Ishikawa (cell line): ENCODE measurements at regions not wholly inside any gene's neighbourhood (a gene's known extent, or its start where the extent isn't known, plus 50 kb on each side); places are given as distances from the start of the nearest gene placed in this dataset.
A peak's percentile ranks its signal among the peaks of the same experiment; 100 is the strongest.

Source experiments
- CEBPB ChIP-seq: IDR thresholded peaks from 2 replicates; pipeline ENCODE4 v1.6.1; 2012
- CREB1 ChIP-seq: IDR thresholded peaks from 2 replicates; pipeline ENCODE4 v1.6.1; 2012; ENCODE audit warnings: low read depth
- EGR1 ChIP-seq: IDR thresholded peaks from 2 replicates; pipeline ENCODE4 v1.6.1; 2012
- EP300 ChIP-seq: IDR thresholded peaks from 2 replicates; pipeline ENCODE4 v1.6.1; 2012; ENCODE audit warnings: borderline replicate concordance
- FOXM1 ChIP-seq: IDR thresholded peaks from 2 replicates; pipeline ENCODE4 v1.6.1; 2012; ENCODE audit warnings: low read depth, borderline replicate concordance
- MAX ChIP-seq: IDR thresholded peaks from 2 replicates; pipeline ENCODE4 v1.6.1; 2012
- NFIC ChIP-seq: IDR thresholded peaks from 2 replicates; pipeline ENCODE4 v1.6.1; 2012
- RAD21 ChIP-seq: IDR thresholded peaks from 2 replicates; pipeline ENCODE4 v1.6.1; 2012; ENCODE audit warnings: low read depth
- TAF1 ChIP-seq: IDR thresholded peaks from 2 replicates; pipeline ENCODE4 v1.6.1; 2012; ENCODE audit warnings: low read depth, mild to moderate bottlenecking
- TCF12 ChIP-seq: IDR thresholded peaks from 2 replicates; pipeline ENCODE4 v1.6.1; 2012; ENCODE audit warnings: low read depth
- TEAD4 ChIP-seq: IDR thresholded peaks from 2 replicates; pipeline ENCODE4 v1.6.1; 2012
- YY1 ChIP-seq: IDR thresholded peaks from 2 replicates; pipeline ENCODE4 v1.6.1; 2012; ENCODE audit warnings: low read depth
- ZBTB7A ChIP-seq: IDR thresholded peaks from 2 replicates; pipeline ENCODE4 v1.6.1; 2012; ENCODE audit warnings: low read depth
- TF ChIP-seq, protein P1 (sequence below): IDR thresholded peaks from 2 replicates; pipeline ENCODE4 v1.6.1; 2012; ENCODE audit warnings: low read depth, mild to moderate bottlenecking
- TF ChIP-seq, protein P2 (sequence below): IDR thresholded peaks from 2 replicates; pipeline ENCODE4 v1.6.1; 2012

GRCh38 chr2:67476809-67477790 lies 80.0 kb downstream of the ETAA1 start:
- TF ChIP-seq FOXM1: no peak
- peak; percentile 84 for TF ChIP-seq RAD21

DNA sequence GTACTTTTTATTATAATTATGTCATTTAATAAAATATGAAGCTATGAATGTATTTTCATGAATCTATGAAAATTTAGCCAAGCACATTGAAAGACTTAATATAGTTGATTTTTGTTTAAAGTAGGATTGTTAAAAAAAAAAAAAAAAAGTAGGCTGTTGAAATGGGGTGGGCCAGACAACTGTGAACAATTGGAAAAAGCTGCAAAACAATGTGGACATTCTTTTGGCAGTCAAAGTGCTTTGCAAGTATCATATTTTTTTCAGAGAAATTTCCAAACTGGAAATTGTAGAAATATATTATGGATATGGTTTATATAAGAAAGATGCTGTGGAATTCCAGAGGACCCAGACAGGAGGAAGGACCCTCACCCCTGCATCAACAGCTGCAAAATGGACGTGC lies 82.1 kb downstream of the ETAA1 start:
- TF ChIP-seq EGR1: no peak
- no peak for TF ChIP-seq NFIC
- no peak for TF ChIP-seq TCF12
- TF ChIP-seq FOXM1: no peak
- TF ChIP-seq, protein P1, sequence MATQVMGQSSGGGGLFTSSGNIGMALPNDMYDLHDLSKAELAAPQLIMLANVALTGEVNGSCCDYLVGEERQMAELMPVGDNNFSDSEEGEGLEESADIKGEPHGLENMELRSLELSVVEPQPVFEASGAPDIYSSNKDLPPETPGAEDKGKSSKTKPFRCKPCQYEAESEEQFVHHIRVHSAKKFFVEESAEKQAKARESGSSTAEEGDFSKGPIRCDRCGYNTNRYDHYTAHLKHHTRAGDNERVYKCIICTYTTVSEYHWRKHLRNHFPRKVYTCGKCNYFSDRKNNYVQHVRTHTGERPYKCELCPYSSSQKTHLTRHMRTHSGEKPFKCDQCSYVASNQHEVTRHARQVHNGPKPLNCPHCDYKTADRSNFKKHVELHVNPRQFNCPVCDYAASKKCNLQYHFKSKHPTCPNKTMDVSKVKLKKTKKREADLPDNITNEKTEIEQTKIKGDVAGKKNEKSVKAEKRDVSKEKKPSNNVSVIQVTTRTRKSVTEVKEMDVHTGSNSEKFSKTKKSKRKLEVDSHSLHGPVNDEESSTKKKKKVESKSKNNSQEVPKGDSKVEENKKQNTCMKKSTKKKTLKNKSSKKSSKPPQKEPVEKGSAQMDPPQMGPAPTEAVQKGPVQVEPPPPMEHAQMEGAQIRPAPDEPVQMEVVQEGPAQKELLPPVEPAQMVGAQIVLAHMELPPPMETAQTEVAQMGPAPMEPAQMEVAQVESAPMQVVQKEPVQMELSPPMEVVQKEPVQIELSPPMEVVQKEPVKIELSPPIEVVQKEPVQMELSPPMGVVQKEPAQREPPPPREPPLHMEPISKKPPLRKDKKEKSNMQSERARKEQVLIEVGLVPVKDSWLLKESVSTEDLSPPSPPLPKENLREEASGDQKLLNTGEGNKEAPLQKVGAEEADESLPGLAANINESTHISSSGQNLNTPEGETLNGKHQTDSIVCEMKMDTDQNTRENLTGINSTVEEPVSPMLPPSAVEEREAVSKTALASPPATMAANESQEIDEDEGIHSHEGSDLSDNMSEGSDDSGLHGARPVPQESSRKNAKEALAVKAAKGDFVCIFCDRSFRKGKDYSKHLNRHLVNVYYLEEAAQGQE: no peak
- TF ChIP-seq TAF1: no peak
- no peak for TF ChIP-seq CREB1
- no peak for TF ChIP-seq TEAD4
- no peak for TF ChIP-seq YY1

GRCh38 chr2:67485431-67485830 lies 88.3 kb downstream of the ETAA1 start:
- TF ChIP-seq, protein P2, sequence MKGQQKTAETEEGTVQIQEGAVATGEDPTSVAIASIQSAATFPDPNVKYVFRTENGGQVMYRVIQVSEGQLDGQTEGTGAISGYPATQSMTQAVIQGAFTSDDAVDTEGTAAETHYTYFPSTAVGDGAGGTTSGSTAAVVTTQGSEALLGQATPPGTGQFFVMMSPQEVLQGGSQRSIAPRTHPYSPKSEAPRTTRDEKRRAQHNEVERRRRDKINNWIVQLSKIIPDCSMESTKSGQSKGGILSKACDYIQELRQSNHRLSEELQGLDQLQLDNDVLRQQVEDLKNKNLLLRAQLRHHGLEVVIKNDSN: no peak

DNA sequence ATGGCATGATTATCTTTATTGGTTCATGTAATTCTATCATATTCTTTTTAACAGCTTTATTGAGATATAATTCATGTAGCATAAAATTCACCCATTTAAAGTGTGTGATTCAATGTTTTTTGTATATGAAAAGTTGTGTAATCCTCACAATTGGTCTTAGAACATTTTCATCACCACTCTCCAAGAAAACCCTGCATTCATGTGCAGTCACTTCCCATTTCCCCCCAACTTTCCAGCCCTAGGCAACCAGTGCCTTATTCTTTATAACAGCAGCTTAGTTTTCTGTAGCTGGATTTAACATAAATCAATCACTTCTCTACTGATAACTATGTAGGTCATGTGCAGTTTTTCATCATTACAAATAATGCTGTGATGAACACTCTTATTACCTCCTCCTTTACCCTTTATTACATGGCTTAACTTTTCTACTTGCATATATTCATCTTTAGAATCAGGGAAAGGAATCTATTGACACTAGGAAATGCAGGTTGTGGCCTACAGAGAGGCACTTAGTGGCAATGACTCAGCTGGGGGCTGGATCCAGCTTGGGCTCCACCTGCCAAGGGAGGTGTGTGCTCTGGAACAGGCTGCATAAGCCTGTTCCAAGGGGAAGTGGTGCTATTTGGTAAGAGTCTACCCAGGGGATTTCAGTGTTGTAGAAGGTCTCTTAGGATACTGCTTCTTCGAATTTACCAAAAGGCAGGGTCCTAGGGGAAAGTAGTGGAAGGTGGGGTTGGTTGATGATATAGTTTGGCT lies 89.1 kb downstream of the ETAA1 start:
- TF ChIP-seq, protein P2: no peak
- TF ChIP-seq ZBTB7A (no peak), TCF12 (no peak), CEBPB (no peak), EGR1 (no peak), CREB1 (no peak), EP300 (no peak)
- TF ChIP-seq, protein P1: no peak

- TF ChIP-seq TEAD4: no peak
- TF ChIP-seq, protein P2: no peak
- TF ChIP-seq FOXM1: no peak
- TF ChIP-seq MAX: no peak
- no peak for TF ChIP-seq RAD21
- TF ChIP-seq NFIC: no peak
- TF ChIP-seq YY1: no peak
- TF ChIP-seq, protein P1: no peak
Measured at GRCh38 chr2:67487993-67488392, 90.9 kb downstream of the ETAA1 start.
